Liver (tissue), 8 donors: ENCODE measurements at regions not wholly inside any gene's neighbourhood (a gene's known extent, or its start where the extent isn't known, plus 50 kb on each side); places are given as distances from the start of the nearest gene placed in this dataset.

ENCODE experiments used
- DNase-seq: peaks from one replicate; pipeline ENCODE4 v3.0.0-alpha.2; 2017; ENCODE audit warnings: low spot score
- H3K27ac ChIP-seq, 2 donors: one replicate each; pipeline ENCODE4 v1.7.0; 2013; ENCODE audit warnings: inconsistent platforms in 2 of 2, low read length in 2 of 2, control low read depth in 1 of 2, low read depth in 1 of 2, mild to moderate bottlenecking in 1 of 2
- H3K27me3 ChIP-seq, 4 donors: one replicate each; pipeline versions ENCODE4 v1.6.1 to v1.7.0; 2013; ENCODE audit warnings: low read length in 3 of 4, inconsistent platforms in 1 of 4, mild to moderate bottlenecking in 1 of 4, moderate library complexity in 1 of 4; ENCODE audit not compliant: control insufficient read depth in 4 of 4, insufficient read depth in 4 of 4
- H3K36me3 ChIP-seq, 4 donors: one replicate each; pipeline versions ENCODE4 v1.6.1 to v1.7.0; 2013; ENCODE audit warnings: low read length in 3 of 4, mild to moderate bottlenecking in 3 of 4, low read depth in 1 of 4, moderate library complexity in 1 of 4; ENCODE audit not compliant: control insufficient read depth in 4 of 4, insufficient read depth in 3 of 4
- H3K4me1 ChIP-seq, 4 donors: one replicate each; pipeline versions ENCODE4 v1.6.1 to v1.7.0; 2013; ENCODE audit warnings: low read length in 3 of 4, mild to moderate bottlenecking in 3 of 4, moderate library complexity in 1 of 4; ENCODE audit not compliant: control insufficient read depth in 4 of 4, insufficient read depth in 4 of 4
- H3K4me3 ChIP-seq, 3 donors: one replicate each; pipeline versions ENCODE4 v1.6.1 to v1.7.0; 2013; ENCODE audit warnings: low read length in 3 of 3, control low read depth in 1 of 3, low read depth in 1 of 3, mild to moderate bottlenecking in 1 of 3
- H3K9ac ChIP-seq, 2 donors: one replicate each; pipeline ENCODE4 v1.7.0; 2013; ENCODE audit warnings: low read length in 2 of 2, mild to moderate bottlenecking in 2 of 2, moderate library complexity in 2 of 2, control low read depth in 1 of 2, low read depth in 1 of 2
- H3K9me3 ChIP-seq, 4 donors: one replicate each; pipeline versions ENCODE4 v1.6.1 to v1.7.0; 2013; ENCODE audit warnings: low read length in 3 of 4; ENCODE audit not compliant: control insufficient read depth in 4 of 4
- ATF3 ChIP-seq: IDR thresholded peaks from 2 replicates; pipeline ENCODE4 v1.6.1; 2016; ENCODE audit warnings: antibody characterized with exemption
- EGR1 ChIP-seq, 2 donors: IDR thresholded peaks; 2 replicates each; pipeline ENCODE4 v1.6.1; 2016 to 2018; ENCODE audit warnings: antibody characterized with exemption in 2 of 2, low read depth in 2 of 2
- FOXA1 ChIP-seq: IDR thresholded peaks from 2 replicates; pipeline ENCODE4 v1.6.1; 2016; ENCODE audit warnings: antibody characterized with exemption
- HNF4G ChIP-seq: IDR thresholded peaks from 2 replicates; pipeline ENCODE4 v1.6.1; 2016; ENCODE audit warnings: antibody characterized with exemption
- JUND ChIP-seq, 2 donors: IDR thresholded peaks; 2 replicates each; pipeline ENCODE4 v1.6.1; 2016; ENCODE audit warnings: antibody characterized with exemption in 2 of 2
- NR2F2 ChIP-seq: IDR thresholded peaks from 2 replicates; pipeline ENCODE4 v1.6.1; 2016; ENCODE audit warnings: antibody characterized with exemption
- RAD21 ChIP-seq, 2 donors: IDR thresholded peaks; 2 replicates each; pipeline ENCODE4 v1.6.1; 2016; ENCODE audit warnings: antibody characterized with exemption in 2 of 2, mild to moderate bottlenecking in 2 of 2
- RXRA ChIP-seq, 2 donors: IDR thresholded peaks; 2 replicates each; pipeline ENCODE4 v1.6.1; 2017 to 2018; ENCODE audit warnings: antibody characterized with exemption in 2 of 2, mild to moderate bottlenecking in 1 of 2
- SP1 ChIP-seq: IDR thresholded peaks from 2 replicates; pipeline ENCODE4 v1.6.1; 2018; ENCODE audit warnings: antibody characterized with exemption, mild to moderate bottlenecking
- WGBS: extraction: QIAGEN DNeasy Blood & Tissue Kit; methylation state at CpG from one replicate; pipeline ENCODE4 v1.1.7; 2013; 5-methylcytosine and 5-hydroxymethylcytosine counted together
- TF ChIP-seq, protein P1 (sequence below): fragments of 150-350 bp; IDR thresholded peaks from 2 replicates; pipeline ENCODE4 v1.5.1; 2017; ENCODE audit warnings: improper control_type of control experiment, low read depth, low read length; ENCODE audit not compliant: missing input control
- TF ChIP-seq, protein P2 (sequence below): IDR thresholded peaks from 2 replicates; pipeline ENCODE4 v1.6.1; 2016; ENCODE audit warnings: antibody characterized with exemption, mild to moderate bottlenecking
- donor health status: healthy.
- donor health status: healthy.
- donor health status: healthy.
- donor health status: healthy.
- donor health status: healthy.

GRCh38 chr3:25178672-25179071 lies 249.4 kb upstream of the RARB start:
- Histone ChIP-seq H3K36me3 (no peaks in the 10 kb centered on the region), H3K27ac (no peak overlapping the region), H3K4me1 (no peaks in the 10 kb centered on the region), H3K4me3 (no peak overlapping the region), H3K9me3 (no peaks in the 10 kb centered on the region), H3K27me3 (no peaks in the 10 kb centered on the region), H3K9ac (no peak overlapping the region)
- TF ChIP-seq NR2F2 = no peak
- TF ChIP-seq EGR1 (IDR thresholded peaks at IDR 0.05; ENCODE audit: low read depth in 2 of 2) = no peak
- no peak for TF ChIP-seq RXRA (IDR thresholded peaks at IDR 0.05)
- TF ChIP-seq, protein P1, sequence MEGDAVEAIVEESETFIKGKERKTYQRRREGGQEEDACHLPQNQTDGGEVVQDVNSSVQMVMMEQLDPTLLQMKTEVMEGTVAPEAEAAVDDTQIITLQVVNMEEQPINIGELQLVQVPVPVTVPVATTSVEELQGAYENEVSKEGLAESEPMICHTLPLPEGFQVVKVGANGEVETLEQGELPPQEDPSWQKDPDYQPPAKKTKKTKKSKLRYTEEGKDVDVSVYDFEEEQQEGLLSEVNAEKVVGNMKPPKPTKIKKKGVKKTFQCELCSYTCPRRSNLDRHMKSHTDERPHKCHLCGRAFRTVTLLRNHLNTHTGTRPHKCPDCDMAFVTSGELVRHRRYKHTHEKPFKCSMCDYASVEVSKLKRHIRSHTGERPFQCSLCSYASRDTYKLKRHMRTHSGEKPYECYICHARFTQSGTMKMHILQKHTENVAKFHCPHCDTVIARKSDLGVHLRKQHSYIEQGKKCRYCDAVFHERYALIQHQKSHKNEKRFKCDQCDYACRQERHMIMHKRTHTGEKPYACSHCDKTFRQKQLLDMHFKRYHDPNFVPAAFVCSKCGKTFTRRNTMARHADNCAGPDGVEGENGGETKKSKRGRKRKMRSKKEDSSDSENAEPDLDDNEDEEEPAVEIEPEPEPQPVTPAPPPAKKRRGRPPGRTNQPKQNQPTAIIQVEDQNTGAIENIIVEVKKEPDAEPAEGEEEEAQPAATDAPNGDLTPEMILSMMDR = no peak
- no peak for TF ChIP-seq HNF4G
- no peak for DNase-seq
- 63% methylated on average over 4 of the region's 4 CpGs for WGBS

GRCh38 chr3:25181096-25181495 lies 247.0 kb upstream of the RARB start:
- H3K4me3 ChIP-seq = no peak overlapping the region
- H3K9me3 ChIP-seq = no peaks in the 10 kb centered on the region
- no peak for DNase-seq
- H3K9ac ChIP-seq = no peak overlapping the region
- H3K36me3 ChIP-seq = no peaks in the 10 kb centered on the region
- H3K4me1 ChIP-seq = no peaks in the 10 kb centered on the region
- H3K27me3 ChIP-seq = no peaks in the 10 kb centered on the region
- TF ChIP-seq NR2F2 (no peak), SP1 (no peak), ATF3 (no peak), FOXA1 (no peak), JUND (IDR thresholded peaks at IDR 0.05) (no peak), RAD21 (IDR thresholded peaks at IDR 0.05) (no peak)
- 86% methylated on average over 2 of the region's 2 CpGs for WGBS
- no peak overlapping the region for H3K27ac ChIP-seq

DNA sequence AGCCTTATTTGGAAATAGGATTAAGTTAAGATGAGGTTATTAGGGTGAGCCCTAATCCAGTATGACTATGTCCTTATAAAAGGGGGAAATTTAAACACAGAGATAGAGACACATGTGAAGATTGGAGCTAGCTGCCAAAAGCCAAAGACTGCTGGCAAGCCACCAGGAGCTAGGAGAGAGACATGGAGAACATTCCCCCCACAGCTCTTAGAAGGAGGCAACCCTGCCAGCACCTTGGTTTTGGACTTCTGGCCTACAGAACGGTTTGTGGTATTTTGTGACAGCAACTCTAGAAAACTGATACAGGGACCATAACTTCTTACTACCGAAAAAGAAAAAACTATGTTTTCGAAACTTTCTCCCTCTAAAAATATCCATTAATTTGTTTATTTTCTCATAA lies 245.3 kb upstream of the RARB start:
- 83% methylated on average over 3 of the region's 3 CpGs for WGBS
- no peak for DNase-seq

More for the DNA sequence above, 245.3 kb upstream of the RARB start:
- H3K9me3 ChIP-seq = no peaks in the 10 kb centered on the region
- no peak overlapping the region for H3K9ac ChIP-seq
- H3K4me3 ChIP-seq = no peak overlapping the region
- H3K27ac ChIP-seq = no peak overlapping the region
- TF ChIP-seq, protein P2, sequence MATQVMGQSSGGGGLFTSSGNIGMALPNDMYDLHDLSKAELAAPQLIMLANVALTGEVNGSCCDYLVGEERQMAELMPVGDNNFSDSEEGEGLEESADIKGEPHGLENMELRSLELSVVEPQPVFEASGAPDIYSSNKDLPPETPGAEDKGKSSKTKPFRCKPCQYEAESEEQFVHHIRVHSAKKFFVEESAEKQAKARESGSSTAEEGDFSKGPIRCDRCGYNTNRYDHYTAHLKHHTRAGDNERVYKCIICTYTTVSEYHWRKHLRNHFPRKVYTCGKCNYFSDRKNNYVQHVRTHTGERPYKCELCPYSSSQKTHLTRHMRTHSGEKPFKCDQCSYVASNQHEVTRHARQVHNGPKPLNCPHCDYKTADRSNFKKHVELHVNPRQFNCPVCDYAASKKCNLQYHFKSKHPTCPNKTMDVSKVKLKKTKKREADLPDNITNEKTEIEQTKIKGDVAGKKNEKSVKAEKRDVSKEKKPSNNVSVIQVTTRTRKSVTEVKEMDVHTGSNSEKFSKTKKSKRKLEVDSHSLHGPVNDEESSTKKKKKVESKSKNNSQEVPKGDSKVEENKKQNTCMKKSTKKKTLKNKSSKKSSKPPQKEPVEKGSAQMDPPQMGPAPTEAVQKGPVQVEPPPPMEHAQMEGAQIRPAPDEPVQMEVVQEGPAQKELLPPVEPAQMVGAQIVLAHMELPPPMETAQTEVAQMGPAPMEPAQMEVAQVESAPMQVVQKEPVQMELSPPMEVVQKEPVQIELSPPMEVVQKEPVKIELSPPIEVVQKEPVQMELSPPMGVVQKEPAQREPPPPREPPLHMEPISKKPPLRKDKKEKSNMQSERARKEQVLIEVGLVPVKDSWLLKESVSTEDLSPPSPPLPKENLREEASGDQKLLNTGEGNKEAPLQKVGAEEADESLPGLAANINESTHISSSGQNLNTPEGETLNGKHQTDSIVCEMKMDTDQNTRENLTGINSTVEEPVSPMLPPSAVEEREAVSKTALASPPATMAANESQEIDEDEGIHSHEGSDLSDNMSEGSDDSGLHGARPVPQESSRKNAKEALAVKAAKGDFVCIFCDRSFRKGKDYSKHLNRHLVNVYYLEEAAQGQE = no peak
- TF ChIP-seq, protein P1 = no peak
- H3K36me3 ChIP-seq = no peaks in the 10 kb centered on the region
- H3K27me3 ChIP-seq = no peaks in the 10 kb centered on the region
- H3K4me1 ChIP-seq = no peaks in the 10 kb centered on the region
